H9 (cell line): ENCODE measurements at regions not wholly inside any gene's neighbourhood (a gene's known extent, or its start where the extent isn't known, plus 50 kb on each side); places are given as distances from the start of the nearest gene placed in this dataset.

Experiments used
- DNase-seq: peaks from one replicate; pipeline ENCODE4 v3.0.0-alpha.2; 2017
- H2AFZ ChIP-seq: one replicate; pipeline ENCODE4 v1.6.1; 2013; ENCODE audit warnings: mild to moderate bottlenecking, low read length, control low read depth, moderate library complexity
- H2AK5ac ChIP-seq: 2 replicates; pipeline ENCODE4 v1.6.1; 2013; ENCODE audit warnings: low read length, control low read depth, mixed read lengths; ENCODE audit not compliant: insufficient read length
- H2BK120ac ChIP-seq: one replicate; pipeline ENCODE4 v1.6.1; 2013; ENCODE audit warnings: low read depth, mild to moderate bottlenecking, low read length, control low read depth, inconsistent platforms; ENCODE audit not compliant: poor library complexity, severe bottlenecking
- H2BK12ac ChIP-seq: 2 replicates; pipeline ENCODE4 v1.6.1; 2013; ENCODE audit warnings: low read length, control low read depth, mixed read lengths, low read depth; ENCODE audit not compliant: insufficient read length
- H2BK15ac ChIP-seq: 2 replicates; pipeline ENCODE4 v1.6.1; 2013; ENCODE audit warnings: low read depth, low read length, control low read depth
- H2BK20ac ChIP-seq: one replicate; pipeline ENCODE4 v1.6.1; 2013; ENCODE audit warnings: low read depth, mild to moderate bottlenecking, low read length, control low read depth, inconsistent platforms; ENCODE audit not compliant: poor library complexity, severe bottlenecking
- H2BK5ac ChIP-seq: 2 replicates; pipeline ENCODE4 v1.6.1; 2013; ENCODE audit warnings: low read length, control low read depth, mixed read lengths; ENCODE audit not compliant: insufficient read length
- H3K14ac ChIP-seq: 2 replicates; pipeline ENCODE4 v1.6.1; 2013; ENCODE audit warnings: low read length, control low read depth; ENCODE audit not compliant: insufficient read depth
- H3K18ac ChIP-seq: 2 replicates; pipeline ENCODE4 v1.6.1; 2013; ENCODE audit warnings: low read depth, mild to moderate bottlenecking, mixed read lengths, low read length, control low read depth; ENCODE audit not compliant: insufficient read length
- H3K23ac ChIP-seq: 2 replicates; pipeline ENCODE4 v1.6.1; 2013; ENCODE audit warnings: low read length, control low read depth, mixed read lengths, low read depth; ENCODE audit not compliant: insufficient read length
- H3K23me2 ChIP-seq: 2 replicates; pipeline ENCODE4 v1.6.1; 2013; ENCODE audit warnings: low read depth, mild to moderate bottlenecking, mixed read lengths, low read length, control low read depth; ENCODE audit not compliant: insufficient read length, poor library complexity, severe bottlenecking
- H3K27ac ChIP-seq: 2 replicates; pipeline ENCODE4 v1.5.1; 2013; ENCODE audit warnings: low read length, control low read depth, mixed read lengths, low read depth; ENCODE audit not compliant: insufficient read length
- H3K27me3 ChIP-seq: 2 replicates; pipeline ENCODE4 v1.6.1; 2013; ENCODE audit warnings: low read length, control low read depth, inconsistent platforms; ENCODE audit not compliant: insufficient read depth
- H3K4ac ChIP-seq: 2 replicates; pipeline ENCODE4 v1.6.1; 2013; ENCODE audit warnings: low read depth, mild to moderate bottlenecking, control low read depth, inconsistent platforms, low read length, moderate library complexity
- H3K4me1 ChIP-seq: 2 replicates; pipeline ENCODE4 v1.6.1; 2013; ENCODE audit warnings: low read length, control low read depth, inconsistent platforms; ENCODE audit not compliant: insufficient read depth
- H3K4me2 ChIP-seq: 2 replicates; pipeline ENCODE4 v1.6.1; 2013; ENCODE audit warnings: low read length, control low read depth, mixed read lengths; ENCODE audit not compliant: insufficient read length, insufficient read depth
- H3K56ac ChIP-seq: 2 replicates; pipeline ENCODE4 v1.6.1; 2013; ENCODE audit warnings: low read depth, mild to moderate bottlenecking, mixed read lengths, low read length, control low read depth; ENCODE audit not compliant: insufficient read length
- H3K79me1 ChIP-seq: 2 replicates; pipeline ENCODE4 v1.6.1; 2013; ENCODE audit warnings: low read depth, mild to moderate bottlenecking, moderate library complexity, low read length, control low read depth, inconsistent platforms; ENCODE audit not compliant: insufficient read depth, poor library complexity, severe bottlenecking
- H3K79me2 ChIP-seq: 2 replicates; pipeline ENCODE4 v1.6.1; 2013; ENCODE audit warnings: low read length, control low read depth, inconsistent platforms; ENCODE audit not compliant: insufficient read depth
- H3K9ac ChIP-seq: 2 replicates; pipeline ENCODE4 v1.6.1; 2013; ENCODE audit warnings: low read length, control low read depth, mixed read lengths; ENCODE audit not compliant: insufficient read length; ENCODE audit errors: extremely low read depth
- H3K9me3 ChIP-seq: one replicate; pipeline ENCODE4 v1.6.1; 2013; ENCODE audit warnings: low read depth, low read length, inconsistent platforms; ENCODE audit not compliant: control insufficient read depth
- H3T11ph ChIP-seq: one replicate; pipeline ENCODE4 v1.6.1; 2013; ENCODE audit warnings: mild to moderate bottlenecking, low read length, control low read depth, inconsistent platforms
- H4K20me1 ChIP-seq: one replicate; pipeline ENCODE4 v1.6.1; 2013; ENCODE audit not compliant: control insufficient read depth, insufficient read length, insufficient read depth
- H4K5ac ChIP-seq: 2 replicates; pipeline ENCODE4 v1.6.1; 2013; ENCODE audit warnings: low read depth, mild to moderate bottlenecking, mixed read lengths, low read length, control low read depth; ENCODE audit not compliant: insufficient read length
- H4K8ac ChIP-seq: replicated peaks from 2 replicates; pipeline ENCODE4 v1.6.1; 2013; ENCODE audit warnings: low read length, control low read depth, mixed read lengths, low read depth; ENCODE audit not compliant: insufficient read length
- H4K91ac ChIP-seq: 2 replicates; pipeline ENCODE4 v1.6.1; 2013; ENCODE audit warnings: low read depth, mild to moderate bottlenecking, moderate library complexity, mixed read lengths, low read length, control low read depth; ENCODE audit not compliant: insufficient read length
- H3K27ac Mint-ChIP-seq, 3 experiments: 2 replicates in 2 of 3; 3 replicates in 1 of 3; pipeline ENCODE4 v1.8.0; 2020 to 2021; ENCODE audit warnings: mixed read lengths in 3 of 3, mild to moderate bottlenecking in 1 of 3, moderate library complexity in 1 of 3
- H3K27me3 Mint-ChIP-seq: 2 replicates; pipeline ENCODE4 v1.8.0; 2021; ENCODE audit warnings: low read depth, mild to moderate bottlenecking, moderate library complexity, mixed read lengths
- H3K36me3 Mint-ChIP-seq, 3 experiments: 2 replicates in 2 of 3; 3 replicates in 1 of 3; pipeline ENCODE4 v1.8.0; 2020 to 2021; ENCODE audit warnings: low read depth in 3 of 3, mixed read lengths in 3 of 3; ENCODE audit not compliant: insufficient read depth in 1 of 3
- H3K4me1 Mint-ChIP-seq, 2 experiments: 2 replicates each; pipeline ENCODE4 v1.8.0; 2020; ENCODE audit warnings: mixed read lengths in 2 of 2
- H3K4me3 Mint-ChIP-seq, 2 experiments: 2 replicates in 1 of 2; 3 replicates in 1 of 2; pipeline ENCODE4 v1.8.0; 2020 to 2021; ENCODE audit warnings: mild to moderate bottlenecking in 2 of 2, mixed read lengths in 2 of 2, moderate library complexity in 1 of 2
- H3K9me3 Mint-ChIP-seq, 2 experiments: 2 replicates in 1 of 2; 3 replicates in 1 of 2; pipeline ENCODE4 v1.8.0; 2020; ENCODE audit warnings: mild to moderate bottlenecking in 2 of 2, mixed read lengths in 2 of 2, moderate library complexity in 1 of 2
- CTCF ChIP-seq: fragments of 200-600 bp; sonication (generic); conservative IDR thresholded peaks from 3 replicates; pipeline ENCODE4 v1.8.0; 2021; ENCODE audit warnings: antibody characterized with exemption, mild to moderate bottlenecking
- WGBS: extraction: QIAGEN DNeasy Blood & Tissue Kit; methylation state at CpG from one replicate; pipeline ENCODE4 v1.1.7; 2013; ENCODE audit warnings: missing lambda C conversion rate, low lambda C conversion rate, mixed read lengths; ENCODE audit not compliant: insufficient read length; ENCODE audit errors: extremely low coverage; 5-methylcytosine and 5-hydroxymethylcytosine counted together

- DNase-seq, result no peak
- Histone ChIP-seq H3K56ac (no peak overlapping the region), H3K4ac (no peak overlapping the region), H3K79me2 (no peaks in the 10 kb centered on the region; the same call in 1 of the 2 replicates), H3K9me3 (no peaks in the 10 kb centered on the region), H3T11ph (no peak overlapping the region), H3K27ac (no peak overlapping the region), H2BK15ac (no peak overlapping the region), H2BK120ac (no peak overlapping the region), H4K20me1 (no peaks in the 10 kb centered on the region), H3K4me1 (peaks cover 4% of the 10 kb centered on the region; the same call in 1 of the 2 replicates), H4K5ac (no peak overlapping the region), H3K23ac (no peak overlapping the region), H2AK5ac (no peak overlapping the region), H2AFZ (no peak overlapping the region), H3K23me2 (no peaks in the 10 kb centered on the region), H2BK20ac (no peak overlapping the region), H3K18ac (no peak overlapping the region), H3K27me3 (no peaks in the 10 kb centered on the region), H2BK12ac (no peak overlapping the region), H4K91ac (no peak overlapping the region), H3K9ac (no peak overlapping the region), H3K79me1 (no peaks in the 10 kb centered on the region), H2BK5ac (no peak overlapping the region), H3K14ac (no peak overlapping the region), H4K8ac (no peak overlapping the region), H3K4me2 (no peak overlapping the region)
- whole genome bisulfite sequencing, result no CpG with 5 or more reads among the region's 8 CpGs
- TF ChIP-seq CTCF, result no peak
- Mint-ChIP-seq H3K36me3 (no peaks in the 10 kb centered on the region), H3K4me3 (no peak overlapping the region), H3K4me1 (peaks cover 18 to 28% of the 10 kb centered on the region in 2 experiments), H3K9me3 (no peaks in the 10 kb centered on the region; a peak in 1 of 5 replicates), H3K27me3 (no peaks in the 10 kb centered on the region), H3K27ac (no peak overlapping the region)
Observed at GRCh38 chr21:38599381-38599975, 101.2 kb upstream of the ERG start.
